H9 (cell line): ENCODE measurements at regions not wholly inside any gene's neighbourhood (a gene's known extent, or its start where the extent isn't known, plus 50 kb on each side); places are given as distances from the start of the nearest gene placed in this dataset.

ENCODE experiments used
- DNase-seq: peaks from one replicate; pipeline ENCODE4 v3.0.0-alpha.2; 2017
- H2AFZ ChIP-seq: one replicate; pipeline ENCODE4 v1.6.1; 2013; ENCODE audit warnings: mild to moderate bottlenecking, low read length, control low read depth, moderate library complexity
- H2AK5ac ChIP-seq: 2 replicates; pipeline ENCODE4 v1.6.1; 2013; ENCODE audit warnings: low read length, control low read depth, mixed read lengths; ENCODE audit not compliant: insufficient read length
- H2BK120ac ChIP-seq: one replicate; pipeline ENCODE4 v1.6.1; 2013; ENCODE audit warnings: low read depth, mild to moderate bottlenecking, low read length, control low read depth, inconsistent platforms; ENCODE audit not compliant: poor library complexity, severe bottlenecking
- H2BK12ac ChIP-seq: 2 replicates; pipeline ENCODE4 v1.6.1; 2013; ENCODE audit warnings: low read length, control low read depth, mixed read lengths, low read depth; ENCODE audit not compliant: insufficient read length
- H2BK15ac ChIP-seq: 2 replicates; pipeline ENCODE4 v1.6.1; 2013; ENCODE audit warnings: low read depth, low read length, control low read depth
- H2BK20ac ChIP-seq: one replicate; pipeline ENCODE4 v1.6.1; 2013; ENCODE audit warnings: low read depth, mild to moderate bottlenecking, low read length, control low read depth, inconsistent platforms; ENCODE audit not compliant: poor library complexity, severe bottlenecking
- H2BK5ac ChIP-seq: 2 replicates; pipeline ENCODE4 v1.6.1; 2013; ENCODE audit warnings: low read length, control low read depth, mixed read lengths; ENCODE audit not compliant: insufficient read length
- H3K14ac ChIP-seq: 2 replicates; pipeline ENCODE4 v1.6.1; 2013; ENCODE audit warnings: low read length, control low read depth; ENCODE audit not compliant: insufficient read depth
- H3K18ac ChIP-seq: 2 replicates; pipeline ENCODE4 v1.6.1; 2013; ENCODE audit warnings: low read depth, mild to moderate bottlenecking, mixed read lengths, low read length, control low read depth; ENCODE audit not compliant: insufficient read length
- H3K23ac ChIP-seq: 2 replicates; pipeline ENCODE4 v1.6.1; 2013; ENCODE audit warnings: low read length, control low read depth, mixed read lengths, low read depth; ENCODE audit not compliant: insufficient read length
- H3K23me2 ChIP-seq: 2 replicates; pipeline ENCODE4 v1.6.1; 2013; ENCODE audit warnings: low read depth, mild to moderate bottlenecking, mixed read lengths, low read length, control low read depth; ENCODE audit not compliant: insufficient read length, poor library complexity, severe bottlenecking
- H3K27ac ChIP-seq: 2 replicates; pipeline ENCODE4 v1.5.1; 2013; ENCODE audit warnings: low read length, control low read depth, mixed read lengths, low read depth; ENCODE audit not compliant: insufficient read length
- H3K27me3 ChIP-seq: 2 replicates; pipeline ENCODE4 v1.6.1; 2013; ENCODE audit warnings: low read length, control low read depth, inconsistent platforms; ENCODE audit not compliant: insufficient read depth
- H3K4ac ChIP-seq: 2 replicates; pipeline ENCODE4 v1.6.1; 2013; ENCODE audit warnings: low read depth, mild to moderate bottlenecking, control low read depth, inconsistent platforms, low read length, moderate library complexity
- H3K4me1 ChIP-seq: 2 replicates; pipeline ENCODE4 v1.6.1; 2013; ENCODE audit warnings: low read length, control low read depth, inconsistent platforms; ENCODE audit not compliant: insufficient read depth
- H3K4me2 ChIP-seq: 2 replicates; pipeline ENCODE4 v1.6.1; 2013; ENCODE audit warnings: low read length, control low read depth, mixed read lengths; ENCODE audit not compliant: insufficient read length, insufficient read depth
- H3K56ac ChIP-seq: 2 replicates; pipeline ENCODE4 v1.6.1; 2013; ENCODE audit warnings: low read depth, mild to moderate bottlenecking, mixed read lengths, low read length, control low read depth; ENCODE audit not compliant: insufficient read length
- H3K79me1 ChIP-seq: 2 replicates; pipeline ENCODE4 v1.6.1; 2013; ENCODE audit warnings: low read depth, mild to moderate bottlenecking, moderate library complexity, low read length, control low read depth, inconsistent platforms; ENCODE audit not compliant: insufficient read depth, poor library complexity, severe bottlenecking
- H3K79me2 ChIP-seq: 2 replicates; pipeline ENCODE4 v1.6.1; 2013; ENCODE audit warnings: low read length, control low read depth, inconsistent platforms; ENCODE audit not compliant: insufficient read depth
- H3K9ac ChIP-seq: 2 replicates; pipeline ENCODE4 v1.6.1; 2013; ENCODE audit warnings: low read length, control low read depth, mixed read lengths; ENCODE audit not compliant: insufficient read length; ENCODE audit errors: extremely low read depth
- H3K9me3 ChIP-seq: one replicate; pipeline ENCODE4 v1.6.1; 2013; ENCODE audit warnings: low read depth, low read length, inconsistent platforms; ENCODE audit not compliant: control insufficient read depth
- H3T11ph ChIP-seq: one replicate; pipeline ENCODE4 v1.6.1; 2013; ENCODE audit warnings: mild to moderate bottlenecking, low read length, control low read depth, inconsistent platforms
- H4K20me1 ChIP-seq: one replicate; pipeline ENCODE4 v1.6.1; 2013; ENCODE audit not compliant: control insufficient read depth, insufficient read length, insufficient read depth
- H4K5ac ChIP-seq: 2 replicates; pipeline ENCODE4 v1.6.1; 2013; ENCODE audit warnings: low read depth, mild to moderate bottlenecking, mixed read lengths, low read length, control low read depth; ENCODE audit not compliant: insufficient read length
- H4K8ac ChIP-seq: replicated peaks from 2 replicates; pipeline ENCODE4 v1.6.1; 2013; ENCODE audit warnings: low read length, control low read depth, mixed read lengths, low read depth; ENCODE audit not compliant: insufficient read length
- H4K91ac ChIP-seq: 2 replicates; pipeline ENCODE4 v1.6.1; 2013; ENCODE audit warnings: low read depth, mild to moderate bottlenecking, moderate library complexity, mixed read lengths, low read length, control low read depth; ENCODE audit not compliant: insufficient read length
- H3K27ac Mint-ChIP-seq, 3 experiments: 2 replicates in 2 of 3; 3 replicates in 1 of 3; pipeline ENCODE4 v1.8.0; 2020 to 2021; ENCODE audit warnings: mixed read lengths in 3 of 3, mild to moderate bottlenecking in 1 of 3, moderate library complexity in 1 of 3
- H3K27me3 Mint-ChIP-seq: 2 replicates; pipeline ENCODE4 v1.8.0; 2021; ENCODE audit warnings: low read depth, mild to moderate bottlenecking, moderate library complexity, mixed read lengths
- H3K36me3 Mint-ChIP-seq, 3 experiments: 2 replicates in 2 of 3; 3 replicates in 1 of 3; pipeline ENCODE4 v1.8.0; 2020 to 2021; ENCODE audit warnings: low read depth in 3 of 3, mixed read lengths in 3 of 3; ENCODE audit not compliant: insufficient read depth in 1 of 3
- H3K4me1 Mint-ChIP-seq, 2 experiments: 2 replicates each; pipeline ENCODE4 v1.8.0; 2020; ENCODE audit warnings: mixed read lengths in 2 of 2
- H3K4me3 Mint-ChIP-seq, 2 experiments: 2 replicates in 1 of 2; 3 replicates in 1 of 2; pipeline ENCODE4 v1.8.0; 2020 to 2021; ENCODE audit warnings: mild to moderate bottlenecking in 2 of 2, mixed read lengths in 2 of 2, moderate library complexity in 1 of 2
- H3K9me3 Mint-ChIP-seq, 2 experiments: 2 replicates in 1 of 2; 3 replicates in 1 of 2; pipeline ENCODE4 v1.8.0; 2020; ENCODE audit warnings: mild to moderate bottlenecking in 2 of 2, mixed read lengths in 2 of 2, moderate library complexity in 1 of 2
- CTCF ChIP-seq: fragments of 200-600 bp; sonication (generic); conservative IDR thresholded peaks from 3 replicates; pipeline ENCODE4 v1.8.0; 2021; ENCODE audit warnings: antibody characterized with exemption, mild to moderate bottlenecking

- no peak overlapping the region for H4K5ac ChIP-seq
- H3K4ac ChIP-seq, result no peak overlapping the region
- peaks cover 38 to 41% of the 10 kb centered on the region in 2 experiments for H3K9me3 Mint-ChIP-seq
- H3K9ac ChIP-seq, result no peak overlapping the region
- no peak overlapping the region for H3K18ac ChIP-seq
- no peak overlapping the region for H3K4me3 Mint-ChIP-seq
- no peak overlapping the region for H3T11ph ChIP-seq
- H3K79me2 ChIP-seq, result peaks cover 5% of the 10 kb centered on the region; the same call in 1 of the 2 replicates
- no peaks in the 10 kb centered on the region for H4K20me1 ChIP-seq
- peaks cover 5% of the 10 kb centered on the region for H3K23me2 ChIP-seq
- H2BK120ac ChIP-seq, result no peak overlapping the region
- no peaks in the 10 kb centered on the region for H3K27me3 ChIP-seq
- H2AK5ac ChIP-seq, result no peak overlapping the region
- no peak overlapping the region for H2BK15ac ChIP-seq
- no peaks in the 10 kb centered on the region for H3K27me3 Mint-ChIP-seq
- no peak overlapping the region for H3K4me2 ChIP-seq
- no peak overlapping the region for H3K56ac ChIP-seq
- no peak overlapping the region for H2BK5ac ChIP-seq
- H3K27ac Mint-ChIP-seq, result no peak overlapping the region; a peak in 1 of 7 replicates
- H2AFZ ChIP-seq, result no peak overlapping the region
- H3K23ac ChIP-seq, result no peak overlapping the region
- no peak overlapping the region for H3K27ac ChIP-seq
- TF ChIP-seq CTCF, result no peak
- H2BK12ac ChIP-seq, result no peak overlapping the region
- H3K4me1 ChIP-seq, result peaks cover 5% of the 10 kb centered on the region; the same call in 1 of the 2 replicates
- no peak overlapping the region for H2BK20ac ChIP-seq
- H3K9me3 ChIP-seq, result peaks cover 37% of the 10 kb centered on the region
- peaks cover 42 to 53% (median 47%) of the 10 kb centered on the region in 3 experiments for H3K36me3 Mint-ChIP-seq
- no peak overlapping the region for H3K14ac ChIP-seq
- H3K4me1 Mint-ChIP-seq, result peaks cover 32 to 43% of the 10 kb centered on the region in 2 experiments
- H3K79me1 ChIP-seq, result peaks cover 6% of the 10 kb centered on the region
- H4K91ac ChIP-seq, result no peak overlapping the region
- no peak overlapping the region for H4K8ac ChIP-seq
- no peak for DNase-seq
Observed at GRCh38 chr11:116442238-116442752, 330.5 kb downstream of the BUD13 start.
